Middle frontal gyrus (tissue), 1 donor: ENCODE measurements at regions not wholly inside any gene's neighbourhood (a gene's known extent, or its start where the extent isn't known, plus 50 kb on each side); places are given as distances from the start of the nearest gene placed in this dataset.
"Not testable (repeated sequence)": the region's sequence is repeated elsewhere in the genome, so short reads cannot be mapped to it uniquely, and the experiment has no call there.

ENCODE experiments used
- DNase-seq: peaks from one replicate; pipeline ENCODE4 v3.0.0-alpha.2; 2015; ENCODE audit warnings: low spot score; ENCODE audit errors: extremely low spot score

GRCh38 chr2:114252713-114253112 lies 189.7 kb upstream of the DPP10 start:
- no peak for DNase-seq

- DNase-seq = no peak
These were observed 187.6 kb upstream of the DPP10 start for GRCh38 chr2:114254875-114255274.

- no peak for DNase-seq
These were observed 183.1 kb upstream of the DPP10 start for GRCh38 chr2:114259389-114259788.

GRCh38 chr2:114261366-114261765 lies 181.1 kb upstream of the DPP10 start:
- DNase-seq = no peak

- DNase-seq = no peak
These were observed 177.2 kb upstream of the DPP10 start for GRCh38 chr2:114265261-114265660.

- no peak for DNase-seq
These were observed 167.5 kb upstream of the DPP10 start for GRCh38 chr2:114274957-114275356.

- DNase-seq = no peak
These were observed 161.3 kb upstream of the DPP10 start for GRCh38 chr2:114281188-114281587.

GRCh38 chr2:114283774-114284173 lies 158.7 kb upstream of the DPP10 start:
- no peak for DNase-seq

- DNase-seq = no peak
These were observed 156.0 kb upstream of the DPP10 start for GRCh38 chr2:114286438-114286837.

GRCh38 chr2:114293355-114293754 lies 149.1 kb upstream of the DPP10 start:
- no peak for DNase-seq

GRCh38 chr2:114294741-114295140 lies 147.7 kb upstream of the DPP10 start:
- DNase-seq = no peak

GRCh38 chr2:114300351-114300750 lies 142.1 kb upstream of the DPP10 start:
- DNase-seq = not testable (repeated sequence)

GRCh38 chr2:114316532-114317300 lies 125.7 kb upstream of the DPP10 start:
- DNase-seq = no peak

- no peak for DNase-seq
These were observed 111.8 kb upstream of the DPP10 start for GRCh38 chr2:114330594-114330993.

- no peak for DNase-seq
These were observed 110.5 kb upstream of the DPP10 start for GRCh38 chr2:114331934-114332333.

GRCh38 chr2:114345246-114345645 lies 97.2 kb upstream of the DPP10 start:
- DNase-seq = no peak

- no peak for DNase-seq
These were observed 95.8 kb upstream of the DPP10 start for GRCh38 chr2:114346658-114347057.

GRCh38 chr2:114350186-114350725 lies 92.2 kb upstream of the DPP10 start:
- no peak for DNase-seq

GRCh38 chr2:114352988-114353387 lies 89.5 kb upstream of the DPP10 start:
- no peak for DNase-seq

GRCh38 chr2:114354199-114354598 lies 88.2 kb upstream of the DPP10 start:
- DNase-seq = no peak

GRCh38 chr2:114368705-114369104 lies 73.7 kb upstream of the DPP10 start:
- DNase-seq = no peak

GRCh38 chr2:114371721-114372120 lies 70.7 kb upstream of the DPP10 start:
- DNase-seq = not testable (repeated sequence)

GRCh38 chr2:114373591-114373990 lies 68.8 kb upstream of the DPP10 start:
- DNase-seq = no peak
